ENCODE measurements at regions not wholly inside any gene's neighbourhood (a gene's known extent, or its start where the extent isn't known, plus 50 kb on each side); places are given as distances from the start of the nearest gene placed in this dataset.

DNA sequence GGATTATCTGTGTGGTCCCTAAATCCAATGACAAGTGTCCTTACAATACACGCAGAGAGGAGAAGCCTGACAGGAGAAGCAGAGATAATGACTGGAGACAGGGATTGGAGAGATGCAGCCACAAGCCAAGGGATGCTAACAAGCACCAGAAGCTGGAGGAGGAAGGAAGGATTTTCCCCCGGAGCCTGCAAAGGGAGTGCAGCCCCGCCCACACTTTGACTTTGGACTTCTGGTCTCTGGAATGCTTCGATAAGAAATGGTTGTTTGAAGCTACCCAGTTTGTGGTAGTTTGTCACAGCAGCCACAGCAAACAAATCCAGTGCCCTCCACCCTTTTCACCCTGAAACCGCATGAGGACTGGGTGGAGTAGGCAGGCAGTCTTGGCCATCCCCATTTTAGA, 77.2 kb upstream of the BOD1 start:
- peaks cover 2% of the 10 kb centered on the region for H3K27me3 ChIP-seq (ENCODE audit: control insufficient read depth, insufficient read depth, low read length)
- no peaks in the 10 kb centered on the region for H3K36me3 ChIP-seq (ENCODE audit: control insufficient read depth, insufficient read depth, low read length)
- H3K4me3 ChIP-seq (ENCODE audit: low read depth, low read length) = no peak overlapping the region
- DNase-seq (ENCODE audit: low read depth) (no peak), FAIRE-seq (no peak)
- TF ChIP-seq, protein P1, sequence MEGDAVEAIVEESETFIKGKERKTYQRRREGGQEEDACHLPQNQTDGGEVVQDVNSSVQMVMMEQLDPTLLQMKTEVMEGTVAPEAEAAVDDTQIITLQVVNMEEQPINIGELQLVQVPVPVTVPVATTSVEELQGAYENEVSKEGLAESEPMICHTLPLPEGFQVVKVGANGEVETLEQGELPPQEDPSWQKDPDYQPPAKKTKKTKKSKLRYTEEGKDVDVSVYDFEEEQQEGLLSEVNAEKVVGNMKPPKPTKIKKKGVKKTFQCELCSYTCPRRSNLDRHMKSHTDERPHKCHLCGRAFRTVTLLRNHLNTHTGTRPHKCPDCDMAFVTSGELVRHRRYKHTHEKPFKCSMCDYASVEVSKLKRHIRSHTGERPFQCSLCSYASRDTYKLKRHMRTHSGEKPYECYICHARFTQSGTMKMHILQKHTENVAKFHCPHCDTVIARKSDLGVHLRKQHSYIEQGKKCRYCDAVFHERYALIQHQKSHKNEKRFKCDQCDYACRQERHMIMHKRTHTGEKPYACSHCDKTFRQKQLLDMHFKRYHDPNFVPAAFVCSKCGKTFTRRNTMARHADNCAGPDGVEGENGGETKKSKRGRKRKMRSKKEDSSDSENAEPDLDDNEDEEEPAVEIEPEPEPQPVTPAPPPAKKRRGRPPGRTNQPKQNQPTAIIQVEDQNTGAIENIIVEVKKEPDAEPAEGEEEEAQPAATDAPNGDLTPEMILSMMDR (IDR thresholded peaks at IDR 0.05; ENCODE audit: insufficient read depth, low read length, severe bottlenecking) = no peak

DNA sequence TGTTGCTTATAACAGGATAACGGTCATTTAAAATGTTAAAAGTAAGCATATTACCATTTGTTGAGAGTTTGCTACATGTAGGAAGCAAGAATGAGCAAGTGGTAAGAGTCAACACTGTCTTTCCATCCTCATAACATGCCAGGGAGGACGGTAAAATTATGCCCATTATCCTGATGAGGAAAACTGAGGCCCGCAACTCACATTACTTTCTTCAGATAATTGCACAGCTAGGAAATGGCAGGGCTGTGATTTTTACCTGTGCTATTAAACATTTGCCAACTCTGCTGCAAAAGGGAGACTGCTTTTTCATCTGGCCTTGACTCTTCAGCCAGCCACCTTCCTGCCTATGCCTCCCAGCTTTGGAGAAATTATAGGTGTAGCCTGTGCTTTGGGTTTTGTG, 79.8 kb upstream of the BOD1 start:
- FAIRE-seq (no peak), DNase-seq (ENCODE audit: low read depth) (no peak)
- H3K27me3 ChIP-seq (ENCODE audit: control insufficient read depth, insufficient read depth, low read length) = peaks cover 2% of the 10 kb centered on the region
- H3K36me3 ChIP-seq (ENCODE audit: control insufficient read depth, insufficient read depth, low read length) = no peaks in the 10 kb centered on the region
- TF ChIP-seq, protein P1 (IDR thresholded peaks at IDR 0.05; ENCODE audit: insufficient read depth, low read length, severe bottlenecking) = no peak
- H3K4me3 ChIP-seq (ENCODE audit: low read depth, low read length) = no peak overlapping the region

DNA sequence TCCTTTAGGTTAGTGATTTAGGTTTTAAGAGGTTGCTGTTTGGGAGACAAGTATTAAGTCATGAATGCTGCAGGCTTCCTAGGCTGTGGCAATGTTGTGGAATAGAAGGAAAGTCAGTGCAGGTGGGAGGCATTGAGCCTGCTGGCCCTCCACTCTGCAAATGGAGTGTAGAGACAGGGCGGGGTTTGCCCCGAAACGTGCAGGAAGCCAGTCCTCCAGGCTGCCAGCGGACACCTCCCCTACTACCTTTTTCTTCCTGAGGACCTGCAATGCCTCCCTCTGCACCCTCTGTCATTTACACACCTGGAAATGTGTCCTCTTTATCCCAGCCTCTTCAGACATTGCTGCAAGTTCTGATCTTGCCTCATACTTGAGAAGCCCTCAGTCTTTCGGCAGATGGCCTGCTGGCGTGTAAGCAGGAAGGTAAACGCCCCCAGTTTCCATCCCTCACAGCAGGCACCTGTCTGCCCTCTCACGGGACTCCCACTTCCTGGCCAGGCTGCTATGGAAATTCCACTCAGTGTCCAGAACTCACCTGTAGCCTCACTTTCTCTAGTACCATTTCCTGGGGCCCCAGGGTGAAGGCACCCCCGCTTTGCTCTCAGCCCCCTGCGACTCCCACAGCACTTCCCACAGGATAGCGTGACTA, 81.6 kb upstream of the BOD1 start:
- Histone ChIP-seq H3K36me3 (ENCODE audit: control insufficient read depth, insufficient read depth, low read length) (no peaks in the 10 kb centered on the region), H3K4me3 (ENCODE audit: low read depth, low read length) (no peak overlapping the region), H3K27me3 (ENCODE audit: control insufficient read depth, insufficient read depth, low read length) (peaks cover 2% of the 10 kb centered on the region)
- TF ChIP-seq, protein P1 (IDR thresholded peaks at IDR 0.05; ENCODE audit: insufficient read depth, low read length, severe bottlenecking) = no peak
- DNase-seq (ENCODE audit: low read depth) (no peak), FAIRE-seq (no peak)

DNA sequence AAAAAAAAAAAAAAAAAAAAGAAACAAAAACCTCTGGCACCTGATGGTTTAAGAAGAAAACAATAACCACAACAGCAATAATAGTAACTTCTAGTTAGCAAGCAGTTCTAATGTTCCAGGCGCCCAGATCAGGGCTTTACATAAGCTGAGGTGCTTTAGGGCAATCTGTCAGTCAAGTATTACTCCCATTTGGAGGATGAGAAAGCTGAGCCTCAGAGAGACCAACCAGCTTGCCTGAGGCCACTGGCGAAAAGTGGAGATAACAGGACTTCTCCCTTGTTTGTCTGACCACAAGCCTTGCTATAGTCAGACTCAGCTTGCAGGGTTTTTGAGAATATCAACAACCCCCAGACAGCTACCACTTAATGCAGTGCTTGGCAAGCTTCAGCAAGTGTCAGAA, 83.5 kb upstream of the BOD1 start:
- peaks cover 2% of the 10 kb centered on the region for H3K27me3 ChIP-seq (ENCODE audit: control insufficient read depth, insufficient read depth, low read length)
- H3K36me3 ChIP-seq (ENCODE audit: control insufficient read depth, insufficient read depth, low read length) = no peaks in the 10 kb centered on the region
- no peak for FAIRE-seq
- no peak overlapping the region for H3K4me3 ChIP-seq (ENCODE audit: low read depth, low read length)
- DNase-seq (ENCODE audit: low read depth) = no peak
- TF ChIP-seq, protein P1 (IDR thresholded peaks at IDR 0.05; ENCODE audit: insufficient read depth, low read length, severe bottlenecking) = no peak

DNA sequence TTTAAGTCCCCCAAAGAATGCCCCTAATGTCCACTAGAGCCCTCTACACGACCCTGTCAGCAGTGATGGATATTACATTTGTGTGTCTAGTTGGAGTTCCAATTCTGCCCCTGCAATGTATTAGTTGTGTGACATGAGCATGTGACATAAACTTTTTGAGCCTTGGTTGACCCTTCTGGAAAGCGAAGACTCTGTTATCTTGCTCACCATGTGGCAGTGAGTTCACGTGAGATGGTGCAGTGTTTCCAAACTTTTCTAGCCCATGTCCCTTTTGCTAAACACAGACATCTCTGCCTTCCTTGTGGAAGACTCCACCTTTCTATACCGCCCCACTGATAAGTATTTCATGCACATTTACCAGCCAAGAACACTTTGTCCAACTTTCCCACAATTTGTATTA, 87.0 kb upstream of the BOD1 start:
- no peaks in the 10 kb centered on the region for H3K27me3 ChIP-seq (ENCODE audit: control insufficient read depth, insufficient read depth, low read length)
- DNase-seq (ENCODE audit: low read depth) (no peak), FAIRE-seq (no peak)
- no peak overlapping the region for H3K4me3 ChIP-seq (ENCODE audit: low read depth, low read length)
- no peaks in the 10 kb centered on the region for H3K36me3 ChIP-seq (ENCODE audit: control insufficient read depth, insufficient read depth, low read length)
- TF ChIP-seq, protein P1 (IDR thresholded peaks at IDR 0.05; ENCODE audit: insufficient read depth, low read length, severe bottlenecking) = no peak
